WTC11 (cell line): ENCODE measurements at regions not wholly inside any gene's neighbourhood (a gene's known extent, or its start where the extent isn't known, plus 50 kb on each side); places are given as distances from the start of the nearest gene placed in this dataset.

Experiments
- ATAC-seq: fragments of 200-7000 bp; cut with Tn5 transposase; 2 replicates; pipeline ENCODE4 v1.10.0; 2021; ENCODE audit warnings: mild to moderate bottlenecking, moderate library complexity
- CTCF ChIA-PET: fragments of 300-600 bp; sonication (Branson Sonifier 250); formaldehyde crosslinking; loops from one replicate; lab custom pipeline; 2021; ENCODE audit warnings: antibody characterized with exemption; lab: Charles Lee
- POLR2A ChIA-PET: fragments of 350-600 bp; sonication (Branson Sonifier 250); formaldehyde crosslinking; loops from one replicate; lab custom pipeline; 2021; ENCODE audit warnings: antibody characterized with exemption; lab: Charles Lee
- DNase-seq: peaks from one replicate; pipeline ENCODE4 v3.0.0; 2021; ENCODE audit warnings: low spot score
- H3K27ac Mint-ChIP-seq: 2 replicates; pipeline ENCODE4 v1.8.0; 2021; ENCODE audit warnings: mixed read lengths
- H3K27me3 Mint-ChIP-seq: 2 replicates; pipeline ENCODE4 v1.8.0; 2021; ENCODE audit warnings: low read depth, mild to moderate bottlenecking, moderate library complexity, mixed read lengths
- H3K36me3 Mint-ChIP-seq: 2 replicates; pipeline ENCODE4 v1.8.0; 2021; ENCODE audit warnings: mixed read lengths
- H3K4me1 Mint-ChIP-seq: 2 replicates; pipeline ENCODE4 v1.8.0; 2022; ENCODE audit warnings: mixed read lengths
- H3K4me3 Mint-ChIP-seq: 2 replicates; pipeline ENCODE4 v1.8.0; 2021; ENCODE audit warnings: mild to moderate bottlenecking, moderate library complexity, mixed read lengths
- H3K9me3 Mint-ChIP-seq: 2 replicates; pipeline ENCODE4 v1.8.0; 2021; ENCODE audit warnings: mixed read lengths
- AR ChIP-seq: fragments of 250-450 bp; sonication (Bioruptor Pico); IDR thresholded peaks from 2 replicates; pipeline ENCODE4 v1.9.0; 2021; ENCODE audit warnings: mild to moderate bottlenecking
- ELF4 ChIP-seq: sonication (generic); formaldehyde crosslinking; IDR thresholded peaks from 2 replicates; pipeline ENCODE4 v1.8.1; 2022; ENCODE audit warnings: low read depth, mild to moderate bottlenecking, moderate library complexity, missing genetic modification reagents
- FOXJ3 ChIP-seq: sonication (generic); formaldehyde crosslinking; IDR thresholded peaks from 2 replicates; pipeline ENCODE4 v1.9.0; 2021; ENCODE audit warnings: missing genetic modification reagents, mild to moderate bottlenecking, borderline replicate concordance
- FOXP1 ChIP-seq: sonication (generic); formaldehyde crosslinking; IDR thresholded peaks from 2 replicates; pipeline ENCODE4 v1.8.0; 2022; ENCODE audit warnings: missing genetic modification reagents, mild to moderate bottlenecking, moderate library complexity, borderline replicate concordance
- GTF2I ChIP-seq: fragments of 250-450 bp; sonication (Bioruptor Pico); conservative IDR thresholded peaks from 2 replicates; pipeline ENCODE4 v1.4.0; 2021; ENCODE audit warnings: mild to moderate bottlenecking
- HMGXB4 ChIP-seq: sonication (generic); formaldehyde crosslinking; IDR thresholded peaks from 2 replicates; pipeline ENCODE4 v1.8.1; 2023; ENCODE audit warnings: mild to moderate bottlenecking, moderate library complexity, missing genetic modification reagents
- OVOL2 ChIP-seq: fragments of 250-450 bp; sonication (Bioruptor Pico); IDR thresholded peaks from 2 replicates; pipeline ENCODE4 v1.9.0; 2021; ENCODE audit warnings: mild to moderate bottlenecking, borderline replicate concordance
- PRRX2 ChIP-seq: fragments of 250-450 bp; sonication (Bioruptor Pico); IDR thresholded peaks from 2 replicates; pipeline ENCODE4 v1.8.0; 2021; ENCODE audit warnings: mild to moderate bottlenecking
- RORB ChIP-seq: fragments of 250-450 bp; sonication (Bioruptor Pico); IDR thresholded peaks from 2 replicates; pipeline ENCODE4 v1.9.0; 2021; ENCODE audit warnings: mild to moderate bottlenecking
- SMAD3 ChIP-seq: sonication (generic); formaldehyde crosslinking; IDR thresholded peaks from 2 replicates; pipeline ENCODE4 v1.8.0; 2022; ENCODE audit warnings: missing genetic modification reagents, mild to moderate bottlenecking, borderline replicate concordance
- TCF7 ChIP-seq: sonication (generic); formaldehyde crosslinking; IDR thresholded peaks from 2 replicates; pipeline ENCODE4 v1.8.0; 2022; ENCODE audit warnings: mild to moderate bottlenecking, low read depth, missing genetic modification reagents, moderate library complexity
- TEAD1 ChIP-seq: sonication (generic); formaldehyde crosslinking; IDR thresholded peaks from 2 replicates; pipeline ENCODE4 v1.8.0; 2022; ENCODE audit warnings: mild to moderate bottlenecking, missing genetic modification reagents
- ZBTB43 ChIP-seq: sonication (generic); formaldehyde crosslinking; IDR thresholded peaks from 2 replicates; pipeline ENCODE4 v1.8.1; 2023; ENCODE audit warnings: mild to moderate bottlenecking, missing genetic modification reagents
- ZNF263 ChIP-seq: sonication (generic); formaldehyde crosslinking; IDR thresholded peaks from 2 replicates; pipeline ENCODE4 v1.8.1; 2022; ENCODE audit warnings: low read depth, mild to moderate bottlenecking, moderate library complexity, missing genetic modification reagents
- ZNF396 ChIP-seq: fragments of 250-450 bp; sonication (Bioruptor Pico); IDR thresholded peaks from 2 replicates; pipeline ENCODE4 v1.8.0; 2021; ENCODE audit warnings: mild to moderate bottlenecking, moderate library complexity, borderline replicate concordance
- TF ChIP-seq, protein P1 (sequence below): sonication (generic); formaldehyde crosslinking; IDR thresholded peaks from 2 replicates; pipeline ENCODE4 v1.8.0; 2022; ENCODE audit warnings: mild to moderate bottlenecking, missing genetic modification reagents
- TF ChIP-seq, protein P2 (sequence below): fragments of 250-450 bp; sonication (Bioruptor Pico); IDR thresholded peaks from 2 replicates; pipeline ENCODE4 v2.1.2; 2022; ENCODE audit warnings: mild to moderate bottlenecking, moderate library complexity
- TF ChIP-seq, protein P3 (sequence below): sonication (generic); formaldehyde crosslinking; IDR thresholded peaks from 2 replicates; pipeline ENCODE4 v1.8.1; 2023; ENCODE audit warnings: mild to moderate bottlenecking, missing genetic modification reagents, moderate library complexity
- TF ChIP-seq, protein P4 (sequence below): sonication (generic); formaldehyde crosslinking; IDR thresholded peaks from 2 replicates; pipeline ENCODE4 v1.8.1; 2022; ENCODE audit warnings: low read depth, mild to moderate bottlenecking, moderate library complexity, missing genetic modification reagents, borderline replicate concordance

DNA sequence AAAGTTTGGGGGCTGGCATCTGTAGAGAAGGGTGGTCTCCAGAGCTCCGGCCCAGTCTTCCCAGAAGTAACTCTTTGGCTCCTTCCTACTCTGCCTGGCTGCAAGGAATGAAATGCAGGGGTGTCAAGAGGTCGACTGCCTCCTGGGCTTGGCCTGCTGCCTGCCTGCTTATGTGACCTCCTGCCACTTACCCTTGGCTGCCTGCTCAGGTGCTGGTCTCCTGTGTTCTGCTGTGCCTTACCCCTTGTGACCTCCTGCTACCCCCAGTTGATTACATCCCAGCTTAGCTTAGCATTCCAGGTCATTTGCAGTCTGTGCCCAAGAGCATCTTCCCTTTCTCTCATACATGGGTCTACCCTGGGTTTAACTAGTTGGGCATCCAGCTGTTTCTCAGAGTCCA lies 180.2 kb downstream of the PTPN20 start (continued):
- TF ChIP-seq, protein P1, sequence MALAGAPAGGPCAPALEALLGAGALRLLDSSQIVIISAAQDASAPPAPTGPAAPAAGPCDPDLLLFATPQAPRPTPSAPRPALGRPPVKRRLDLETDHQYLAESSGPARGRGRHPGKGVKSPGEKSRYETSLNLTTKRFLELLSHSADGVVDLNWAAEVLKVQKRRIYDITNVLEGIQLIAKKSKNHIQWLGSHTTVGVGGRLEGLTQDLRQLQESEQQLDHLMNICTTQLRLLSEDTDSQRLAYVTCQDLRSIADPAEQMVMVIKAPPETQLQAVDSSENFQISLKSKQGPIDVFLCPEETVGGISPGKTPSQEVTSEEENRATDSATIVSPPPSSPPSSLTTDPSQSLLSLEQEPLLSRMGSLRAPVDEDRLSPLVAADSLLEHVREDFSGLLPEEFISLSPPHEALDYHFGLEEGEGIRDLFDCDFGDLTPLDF (CRISPR knock-in tag): no peak
- TF ChIP-seq TCF7 (no peak), ZNF396 (CRISPR knock-in tag) (no peak), TEAD1 (CRISPR knock-in tag) (no peak), AR (CRISPR knock-in tag) (no peak), FOXP1 (CRISPR knock-in tag) (no peak), RORB (no peak)
- TF ChIP-seq, protein P2, sequence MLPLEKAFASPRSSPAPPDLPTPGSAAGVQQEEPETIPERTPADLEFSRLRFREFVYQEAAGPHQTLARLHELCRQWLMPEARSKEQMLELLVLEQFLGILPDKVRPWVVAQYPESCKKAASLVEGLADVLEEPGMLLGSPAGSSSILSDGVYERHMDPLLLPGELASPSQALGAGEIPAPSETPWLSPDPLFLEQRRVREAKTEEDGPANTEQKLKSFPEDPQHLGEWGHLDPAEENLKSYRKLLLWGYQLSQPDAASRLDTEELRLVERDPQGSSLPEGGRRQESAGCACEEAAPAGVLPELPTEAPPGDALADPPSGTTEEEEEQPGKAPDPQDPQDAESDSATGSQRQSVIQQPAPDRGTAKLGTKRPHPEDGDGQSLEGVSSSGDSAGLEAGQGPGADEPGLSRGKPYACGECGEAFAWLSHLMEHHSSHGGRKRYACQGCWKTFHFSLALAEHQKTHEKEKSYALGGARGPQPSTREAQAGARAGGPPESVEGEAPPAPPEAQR (CRISPR knock-in tag): no peak

- ATAC-seq: no peak
- no peak overlapping the region for H3K27ac Mint-ChIP-seq
- peaks cover 7% of the 10 kb centered on the region for H3K27me3 Mint-ChIP-seq
- peaks cover 4% of the 10 kb centered on the region; the same call in 1 of the 2 replicates for H3K36me3 Mint-ChIP-seq
- ChIA-PET POLR2A (no interaction called here), CTCF (no interaction called here)
- H3K4me1 Mint-ChIP-seq: peaks cover 8% of the 10 kb centered on the region
- H3K9me3 Mint-ChIP-seq: peaks cover 47% of the 10 kb centered on the region
- no peak for TF ChIP-seq GTF2I (CRISPR knock-in tag)
- no peak for TF ChIP-seq ZBTB43 (CRISPR knock-in tag)
- H3K4me3 Mint-ChIP-seq: no peak overlapping the region
- no peak for DNase-seq
These were observed 181.1 kb downstream of the PTPN20 start for GRCh38 chr10:47092376-47092775.

- peaks cover 4% of the 10 kb centered on the region; the same call in 1 of the 2 replicates for H3K36me3 Mint-ChIP-seq
- CTCF ChIA-PET: no interaction called here
- POLR2A ChIA-PET: no interaction called here
- peaks cover 7% of the 10 kb centered on the region for H3K27me3 Mint-ChIP-seq
- H3K9me3 Mint-ChIP-seq: peaks cover 43% of the 10 kb centered on the region
- no peak overlapping the region for H3K27ac Mint-ChIP-seq
- H3K4me3 Mint-ChIP-seq: no peak overlapping the region
- DNase-seq: no peak
- H3K4me1 Mint-ChIP-seq: peaks cover 3% of the 10 kb centered on the region
- ATAC-seq: no peak
- TF ChIP-seq AR (CRISPR knock-in tag) (no peak), OVOL2 (no peak), ELF4 (no peak), SMAD3 (CRISPR knock-in tag) (no peak), HMGXB4 (CRISPR knock-in tag) (no peak), ZNF263 (CRISPR knock-in tag) (no peak), PRRX2 (CRISPR knock-in tag) (no peak), RORB (no peak), FOXJ3 (CRISPR knock-in tag) (no peak)
- TF ChIP-seq, protein P3, sequence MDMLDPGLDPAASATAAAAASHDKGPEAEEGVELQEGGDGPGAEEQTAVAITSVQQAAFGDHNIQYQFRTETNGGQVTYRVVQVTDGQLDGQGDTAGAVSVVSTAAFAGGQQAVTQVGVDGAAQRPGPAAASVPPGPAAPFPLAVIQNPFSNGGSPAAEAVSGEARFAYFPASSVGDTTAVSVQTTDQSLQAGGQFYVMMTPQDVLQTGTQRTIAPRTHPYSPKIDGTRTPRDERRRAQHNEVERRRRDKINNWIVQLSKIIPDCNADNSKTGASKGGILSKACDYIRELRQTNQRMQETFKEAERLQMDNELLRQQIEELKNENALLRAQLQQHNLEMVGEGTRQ (CRISPR knock-in tag): no peak
- TF ChIP-seq, protein P4, sequence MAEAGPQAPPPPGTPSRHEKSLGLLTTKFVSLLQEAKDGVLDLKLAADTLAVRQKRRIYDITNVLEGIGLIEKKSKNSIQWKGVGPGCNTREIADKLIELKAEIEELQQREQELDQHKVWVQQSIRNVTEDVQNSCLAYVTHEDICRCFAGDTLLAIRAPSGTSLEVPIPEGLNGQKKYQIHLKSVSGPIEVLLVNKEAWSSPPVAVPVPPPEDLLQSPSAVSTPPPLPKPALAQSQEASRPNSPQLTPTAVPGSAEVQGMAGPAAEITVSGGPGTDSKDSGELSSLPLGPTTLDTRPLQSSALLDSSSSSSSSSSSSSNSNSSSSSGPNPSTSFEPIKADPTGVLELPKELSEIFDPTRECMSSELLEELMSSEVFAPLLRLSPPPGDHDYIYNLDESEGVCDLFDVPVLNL (CRISPR knock-in tag): no peak
These were observed 181.6 kb downstream of the PTPN20 start for GRCh38 chr10:47092831-47093230.
